Activated B cell treated with CpG ODN at 0.5 μM for 24 hours (primary cell): ENCODE measurements at regions not wholly inside any gene's neighbourhood (a gene's known extent, or its start where the extent isn't known, plus 50 kb on each side); places are given as distances from the start of the nearest gene placed in this dataset.

Experiments used
- ATAC-seq: fragments of 200-7000 bp; cut with Tn5 transposase; one replicate; pipeline ENCODE4 v1.10.0; 2021; ENCODE audit warnings: low read depth, mild to moderate bottlenecking, moderate library complexity
- CTCF ChIA-PET: fragments of 350-600 bp; sonication (Branson Sonifier 250); formaldehyde crosslinking; loops from one replicate; lab custom pipeline; 2021; ENCODE audit warnings: antibody characterized with exemption; lab: Charles Lee
- POLR2A ChIA-PET: fragments of 350-600 bp; sonication (Branson Sonifier 250); formaldehyde crosslinking; loops from one replicate; lab custom pipeline; 2021; ENCODE audit warnings: antibody characterized with exemption; lab: Charles Lee
- DNase-seq: peaks from one replicate; pipeline ENCODE4 v3.0.0; 2022
- H3K27ac Mint-ChIP-seq: one replicate; pipeline ENCODE4 v1.8.0; 2020; ENCODE audit warnings: mixed read lengths
- H3K27me3 Mint-ChIP-seq: one replicate; pipeline ENCODE4 v1.8.0; 2021; ENCODE audit warnings: mixed read lengths
- H3K36me3 Mint-ChIP-seq: one replicate; pipeline ENCODE4 v1.8.0; 2021; ENCODE audit warnings: low read depth, mixed read lengths
- H3K4me1 Mint-ChIP-seq: one replicate; pipeline ENCODE4 v1.8.0; 2021; ENCODE audit warnings: mixed read lengths
- H3K4me3 Mint-ChIP-seq: one replicate; pipeline ENCODE4 v1.8.0; 2020; ENCODE audit warnings: mild to moderate bottlenecking, mixed read lengths
- H3K9me3 Mint-ChIP-seq: one replicate; pipeline ENCODE4 v1.8.0; 2020; ENCODE audit warnings: mixed read lengths
- intact Hi-C: fragments of 100-400 bp; cut with micrococcal nuclease; formaldehyde crosslinking; loops from one replicate; pipeline ENCODE4 v1.15.1; 2024
- TF ChIP-seq, protein P1 (sequence below): fragments of 200-600 bp; IDR thresholded peaks from one replicate; pipeline ENCODE4 v1.8.0; 2022; ENCODE audit warnings: antibody characterized with exemption, mild to moderate bottlenecking

DNA sequence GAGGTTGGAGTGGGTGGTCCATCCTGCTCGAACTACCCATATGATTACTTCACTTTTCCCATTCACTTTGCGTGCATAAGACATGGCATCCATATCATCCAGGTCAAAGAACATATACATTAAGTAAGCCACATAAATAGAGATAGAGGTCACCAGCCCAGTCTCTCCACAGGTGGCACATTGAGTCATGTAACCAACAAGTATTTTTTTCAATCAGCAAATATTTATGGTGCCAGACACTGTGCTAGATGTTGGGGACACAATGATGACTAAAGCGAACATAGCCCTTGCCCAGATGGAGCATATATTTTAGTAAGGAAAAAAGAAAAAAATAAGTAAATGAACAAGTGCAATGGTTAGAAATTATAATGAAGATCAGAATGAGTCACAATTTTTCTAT is 83.6 kb upstream of the LCLAT1 start:
- Mint-ChIP-seq H3K27ac (no peak overlapping the region), H3K27me3 (peaks cover 2% of the 10 kb centered on the region), H3K4me1 (peaks cover 21% of the 10 kb centered on the region), H3K9me3 (no peaks in the 10 kb centered on the region), H3K36me3 (no peaks in the 10 kb centered on the region), H3K4me3 (no peak overlapping the region)
- intact Hi-C loops = no loop called here
- no peak for DNase-seq
- no peak for ATAC-seq
- ChIA-PET POLR2A (no interaction called here), CTCF (no interaction called here)
- TF ChIP-seq, protein P1, sequence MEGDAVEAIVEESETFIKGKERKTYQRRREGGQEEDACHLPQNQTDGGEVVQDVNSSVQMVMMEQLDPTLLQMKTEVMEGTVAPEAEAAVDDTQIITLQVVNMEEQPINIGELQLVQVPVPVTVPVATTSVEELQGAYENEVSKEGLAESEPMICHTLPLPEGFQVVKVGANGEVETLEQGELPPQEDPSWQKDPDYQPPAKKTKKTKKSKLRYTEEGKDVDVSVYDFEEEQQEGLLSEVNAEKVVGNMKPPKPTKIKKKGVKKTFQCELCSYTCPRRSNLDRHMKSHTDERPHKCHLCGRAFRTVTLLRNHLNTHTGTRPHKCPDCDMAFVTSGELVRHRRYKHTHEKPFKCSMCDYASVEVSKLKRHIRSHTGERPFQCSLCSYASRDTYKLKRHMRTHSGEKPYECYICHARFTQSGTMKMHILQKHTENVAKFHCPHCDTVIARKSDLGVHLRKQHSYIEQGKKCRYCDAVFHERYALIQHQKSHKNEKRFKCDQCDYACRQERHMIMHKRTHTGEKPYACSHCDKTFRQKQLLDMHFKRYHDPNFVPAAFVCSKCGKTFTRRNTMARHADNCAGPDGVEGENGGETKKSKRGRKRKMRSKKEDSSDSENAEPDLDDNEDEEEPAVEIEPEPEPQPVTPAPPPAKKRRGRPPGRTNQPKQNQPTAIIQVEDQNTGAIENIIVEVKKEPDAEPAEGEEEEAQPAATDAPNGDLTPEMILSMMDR = no peak

DNA sequence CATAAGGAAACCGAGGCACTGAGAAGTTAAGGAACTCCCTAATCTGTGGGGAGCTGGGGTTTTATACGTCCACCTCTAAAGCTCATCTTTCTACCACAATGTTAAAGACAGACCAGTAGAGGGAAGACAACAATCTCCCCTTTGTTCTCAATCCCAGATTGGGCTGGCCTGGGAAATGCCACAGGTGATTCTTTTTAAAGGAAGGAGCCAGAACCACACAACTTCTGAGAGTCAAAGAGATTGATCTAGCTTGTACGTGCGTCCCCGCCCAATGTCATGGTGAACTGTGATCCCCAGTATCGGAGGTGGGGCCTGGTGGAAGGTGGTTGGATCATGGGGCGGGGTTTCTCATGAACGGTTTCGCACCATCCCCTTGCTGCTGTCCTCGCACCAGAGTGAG is 81.8 kb upstream of the LCLAT1 start:
- intact Hi-C loops = no loop called here
- H3K4me1 Mint-ChIP-seq = peaks cover 21% of the 10 kb centered on the region
- CTCF ChIA-PET = no interaction called here

DNA sequence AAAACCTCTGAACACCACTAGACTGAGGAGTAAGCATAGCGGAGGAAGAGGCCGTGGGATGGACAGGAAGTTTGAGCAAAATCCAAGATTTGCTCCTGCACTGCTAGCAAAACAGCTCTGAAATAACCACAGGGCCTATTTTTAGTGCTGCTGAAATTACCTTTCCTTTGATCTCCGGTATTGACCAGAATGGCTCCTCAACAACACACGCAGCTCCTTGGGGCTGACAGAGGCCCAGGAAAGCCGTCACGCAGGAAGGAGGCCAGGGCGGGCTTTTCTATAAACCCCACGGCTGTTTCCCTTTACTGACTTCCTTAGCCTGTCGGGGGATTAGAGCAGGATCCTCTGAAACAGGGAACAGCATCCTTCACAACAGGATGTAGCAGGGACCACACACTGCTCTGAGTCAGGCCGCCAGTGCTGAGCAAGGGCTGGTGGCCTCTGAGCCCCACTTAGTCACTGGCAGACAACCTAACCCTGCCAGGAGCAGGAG is 80.8 kb upstream of the LCLAT1 start:
- Mint-ChIP-seq H3K4me3 (no peak overlapping the region), H3K36me3 (no peaks in the 10 kb centered on the region), H3K9me3 (no peaks in the 10 kb centered on the region), H3K27ac (no peak overlapping the region), H3K4me1 (peaks cover 30% of the 10 kb centered on the region), H3K27me3 (peaks cover 2% of the 10 kb centered on the region)
- CTCF ChIA-PET = no interaction called here
- TF ChIP-seq, protein P1 = no peak
- DNase-seq = no peak
- peak; percentile 32 for ATAC-seq
- POLR2A ChIA-PET = interaction anchor here (1.0 kb wide), 1 partner anchor 29 kb away, joined by 4 read pairs; no protein-coding TSS in a partner anchor
- intact Hi-C loops = no loop called here

More for the DNA sequence above, 81.8 kb upstream of the LCLAT1 start:
- no peak for ATAC-seq
- H3K36me3 Mint-ChIP-seq = no peaks in the 10 kb centered on the region
- peaks cover 2% of the 10 kb centered on the region for H3K27me3 Mint-ChIP-seq
- no peak overlapping the region for H3K27ac Mint-ChIP-seq
- POLR2A ChIA-PET = no interaction called here
- H3K9me3 Mint-ChIP-seq = no peaks in the 10 kb centered on the region
- H3K4me3 Mint-ChIP-seq = no peak overlapping the region
- TF ChIP-seq, protein P1 = no peak
- DNase-seq = no peak

DNA sequence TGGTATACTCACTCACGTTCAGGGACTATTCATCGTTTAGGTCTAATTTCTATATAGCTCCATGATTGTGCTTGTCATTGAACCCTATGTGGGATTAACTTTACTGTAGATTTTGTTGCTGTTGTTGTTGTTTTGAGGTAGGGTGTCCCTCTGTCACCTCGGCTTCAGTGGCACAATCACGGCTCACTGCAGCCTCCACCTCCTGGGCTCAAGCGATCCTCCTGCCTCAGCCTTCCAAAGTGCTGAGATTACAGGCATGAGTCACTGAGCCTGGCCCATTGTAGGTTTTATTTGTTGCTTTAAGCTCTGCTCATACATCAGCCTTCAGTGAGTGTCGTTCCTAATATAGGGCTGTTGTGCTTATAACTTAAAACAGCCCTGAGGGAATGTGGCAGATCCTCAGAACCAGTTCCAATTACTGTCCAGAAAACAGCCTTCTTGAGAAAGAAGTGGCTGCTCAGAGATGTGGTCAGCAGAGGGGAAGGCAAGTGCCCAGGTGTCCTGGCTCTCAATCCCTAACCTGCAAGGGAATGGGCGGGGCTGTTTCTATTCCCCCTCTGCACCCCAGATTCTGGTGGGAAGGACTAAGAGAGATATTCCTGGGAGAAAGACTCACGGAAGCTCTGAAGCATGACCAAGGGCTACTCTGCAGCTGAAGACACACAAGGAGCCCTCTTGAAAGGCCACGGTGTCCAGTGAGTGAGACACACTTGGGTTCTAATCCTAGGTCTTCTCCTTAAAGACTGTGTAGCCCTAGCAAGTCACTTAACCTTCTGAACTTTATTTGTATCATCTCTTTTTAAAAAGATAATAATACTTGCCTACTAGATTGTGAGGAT is 79.6 kb upstream of the LCLAT1 start:
- Mint-ChIP-seq H3K27me3 (peaks cover 2% of the 10 kb centered on the region), H3K4me1 (peaks cover 34% of the 10 kb centered on the region), H3K4me3 (no peak overlapping the region), H3K36me3 (no peaks in the 10 kb centered on the region), H3K9me3 (no peaks in the 10 kb centered on the region), H3K27ac (no peak overlapping the region)
- intact Hi-C loops = no loop called here
- ChIA-PET POLR2A (no interaction called here), CTCF (no interaction called here)
- DNase-seq = no peak
- no peak for ATAC-seq
- TF ChIP-seq, protein P1 = no peak

DNA sequence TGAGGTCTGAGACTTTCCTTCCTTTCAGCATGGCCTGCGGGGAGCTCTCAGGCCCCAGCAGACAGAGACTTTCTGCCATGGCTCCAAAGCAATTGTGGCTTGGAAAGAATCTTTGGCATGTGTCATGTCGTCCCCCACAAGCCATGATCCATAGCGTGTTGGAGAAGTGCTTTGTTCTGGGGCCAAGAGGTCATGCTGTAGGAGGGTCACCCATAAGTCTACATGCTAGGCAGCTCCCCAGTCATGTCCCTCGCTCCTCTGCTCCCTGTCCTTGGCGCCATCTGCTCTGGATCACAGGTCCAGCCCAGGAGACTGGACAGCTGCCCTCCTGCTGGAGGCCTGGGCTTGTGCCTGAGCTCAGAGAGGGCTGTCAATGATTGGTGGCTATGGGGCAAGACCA is 78.8 kb upstream of the LCLAT1 start:
- no peak overlapping the region for H3K27ac Mint-ChIP-seq
- POLR2A ChIA-PET = interaction anchor here (0.6 kb wide), 1 partner anchor 136 kb away, joined by 3 read pairs; no protein-coding TSS in a partner anchor
- peaks cover 2% of the 10 kb centered on the region for H3K27me3 Mint-ChIP-seq
- H3K4me1 Mint-ChIP-seq = peaks cover 35% of the 10 kb centered on the region
- no peaks in the 10 kb centered on the region for H3K9me3 Mint-ChIP-seq
- intact Hi-C loops = no loop called here
- no peaks in the 10 kb centered on the region for H3K36me3 Mint-ChIP-seq
- H3K4me3 Mint-ChIP-seq = no peak overlapping the region
- CTCF ChIA-PET = no interaction called here
- no peak for ATAC-seq
- no peak for DNase-seq
- TF ChIP-seq, protein P1 = no peak
